Activated CD8-positive, alpha-beta T cell treated with anti-CD3 and anti-CD28 coated beads, Interleukin-2, amount 10 ng/mL, durations not matched to agents 7 days and 5 days (primary cell): ENCODE measurements at regions not wholly inside any gene's neighbourhood (a gene's known extent, or its start where the extent isn't known, plus 50 kb on each side); places are given as distances from the start of the nearest gene placed in this dataset.
"Not testable (repeated sequence)": the region's sequence is repeated elsewhere in the genome, so short reads cannot be mapped to it uniquely, and the experiment has no call there.

ENCODE experiments used
- ATAC-seq: fragments of 150-1000 bp; cut with Tn5 transposase; one replicate; pipeline ENCODE4 v1.10.0; 2021; ENCODE audit warnings: moderate library complexity
- CTCF ChIA-PET: fragments of 350-600 bp; sonication (Branson Sonifier 250); formaldehyde crosslinking; loops from one replicate; lab custom pipeline; 2021; ENCODE audit warnings: antibody characterized with exemption; lab: Charles Lee
- POLR2A ChIA-PET: fragments of 350-600 bp; sonication (Branson Sonifier 250); formaldehyde crosslinking; loops from one replicate; lab custom pipeline; 2021; ENCODE audit warnings: antibody characterized with exemption; lab: Charles Lee
- DNase-seq: peaks from one replicate; pipeline ENCODE4 v3.0.0-alpha.2; 2020
- H3K27ac Mint-ChIP-seq: one replicate; pipeline ENCODE4 v1.8.0; 2021; ENCODE audit warnings: mild to moderate bottlenecking, mixed read lengths
- H3K27me3 Mint-ChIP-seq: one replicate; pipeline ENCODE4 v1.8.0; 2021; ENCODE audit warnings: low read depth, mixed read lengths
- H3K36me3 Mint-ChIP-seq: one replicate; pipeline ENCODE4 v1.8.0; 2021; ENCODE audit warnings: low read depth, mixed read lengths
- H3K4me1 Mint-ChIP-seq: one replicate; pipeline ENCODE4 v1.8.0; 2021; ENCODE audit warnings: low read depth, mixed read lengths
- H3K4me3 Mint-ChIP-seq: one replicate; pipeline ENCODE4 v1.8.0; 2021; ENCODE audit warnings: mild to moderate bottlenecking, mixed read lengths
- H3K9me3 Mint-ChIP-seq: one replicate; pipeline ENCODE4 v1.8.0; 2022; ENCODE audit warnings: mixed read lengths; ENCODE audit not compliant: insufficient read depth

DNA sequence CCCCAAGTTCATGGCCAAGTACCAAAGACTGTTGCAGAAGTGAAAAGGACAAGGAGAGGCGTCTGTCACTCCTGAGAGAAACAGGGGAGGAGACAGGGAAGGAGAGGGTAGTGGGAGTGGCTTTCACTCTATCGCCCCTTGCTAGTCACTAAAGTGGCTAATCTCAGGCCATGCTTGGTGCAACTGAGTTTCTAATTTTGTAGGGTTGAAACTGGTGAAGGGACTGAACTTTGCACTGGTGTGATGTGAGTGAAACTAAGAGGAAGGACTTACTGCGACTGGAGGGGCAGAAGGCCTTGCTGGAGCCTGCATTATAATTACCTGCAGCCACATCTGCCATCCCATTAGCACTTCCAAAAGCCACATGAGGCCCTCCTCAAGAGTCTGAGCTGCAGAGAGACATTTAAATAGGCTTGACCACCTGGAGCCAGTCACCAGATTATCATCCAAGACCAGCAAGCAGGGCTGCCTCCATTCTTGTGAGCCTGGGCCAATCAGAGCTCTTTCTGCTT is 107.2 kb upstream of the EEPD1 start:
- Mint-ChIP-seq H3K4me3 (no peak overlapping the region), H3K9me3 (no peaks in the 10 kb centered on the region), H3K36me3 (no peaks in the 10 kb centered on the region), H3K27ac (no peak overlapping the region), H3K27me3 (no peaks in the 10 kb centered on the region), H3K4me1 (no peaks in the 10 kb centered on the region)
- POLR2A ChIA-PET = no interaction called here
- CTCF ChIA-PET = no interaction called here
- ATAC-seq (no peak), DNase-seq (no peak)

GRCh38 chr7:36047091-36047658 is 105.9 kb upstream of the EEPD1 start:
- Mint-ChIP-seq H3K4me1 (no peaks in the 10 kb centered on the region), H3K36me3 (no peaks in the 10 kb centered on the region), H3K27me3 (peaks cover 3% of the 10 kb centered on the region), H3K4me3 (no peak overlapping the region), H3K9me3 (no peaks in the 10 kb centered on the region), H3K27ac (no peak overlapping the region)
- POLR2A ChIA-PET = no interaction called here
- no peak for ATAC-seq
- DNase-seq = no peak
- CTCF ChIA-PET = no interaction called here

DNA sequence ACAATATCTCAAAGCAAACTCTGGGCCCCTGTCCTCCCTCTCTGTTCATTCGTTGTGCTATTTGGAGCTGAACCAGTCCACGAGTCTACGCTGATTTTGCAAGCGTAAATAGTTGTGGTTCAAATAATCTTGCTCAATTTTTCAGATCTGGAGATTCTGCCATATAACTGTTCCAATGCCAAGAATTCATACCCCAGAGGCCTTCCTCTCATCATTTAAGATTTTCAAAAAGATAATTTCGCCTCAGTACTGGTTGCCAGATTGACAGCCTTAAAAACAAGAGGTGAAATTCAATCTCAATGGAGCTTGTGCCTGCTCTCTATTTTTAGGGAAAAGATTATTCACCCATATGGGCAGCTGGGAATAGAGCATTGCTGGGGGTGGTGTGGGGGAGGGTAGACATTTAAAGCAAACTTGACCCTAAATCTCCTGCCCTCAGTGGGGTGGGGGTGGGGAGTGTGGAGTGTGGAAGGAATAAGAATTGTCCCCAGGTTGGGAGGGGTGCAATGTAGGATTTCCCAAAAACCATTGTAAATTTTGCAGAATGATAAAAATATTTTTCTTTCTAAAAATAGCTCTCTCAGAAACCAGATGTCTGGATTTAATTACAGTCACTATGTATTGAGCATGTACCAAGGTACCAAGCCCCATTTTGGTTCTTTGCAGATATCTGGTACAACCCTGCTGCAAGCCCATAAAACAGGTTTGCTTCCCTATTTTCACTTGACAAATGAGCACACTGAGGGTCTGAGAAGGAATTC is 104.7 kb upstream of the EEPD1 start:
- no peak for ATAC-seq
- no peak for DNase-seq
- ChIA-PET CTCF (no interaction called here), POLR2A (no interaction called here)
- H3K27me3 Mint-ChIP-seq = peaks cover 6% of the 10 kb centered on the region
- no peak overlapping the region for H3K4me3 Mint-ChIP-seq
- no peak overlapping the region for H3K27ac Mint-ChIP-seq
- H3K4me1 Mint-ChIP-seq = no peaks in the 10 kb centered on the region
- no peaks in the 10 kb centered on the region for H3K36me3 Mint-ChIP-seq
- no peaks in the 10 kb centered on the region for H3K9me3 Mint-ChIP-seq

DNA sequence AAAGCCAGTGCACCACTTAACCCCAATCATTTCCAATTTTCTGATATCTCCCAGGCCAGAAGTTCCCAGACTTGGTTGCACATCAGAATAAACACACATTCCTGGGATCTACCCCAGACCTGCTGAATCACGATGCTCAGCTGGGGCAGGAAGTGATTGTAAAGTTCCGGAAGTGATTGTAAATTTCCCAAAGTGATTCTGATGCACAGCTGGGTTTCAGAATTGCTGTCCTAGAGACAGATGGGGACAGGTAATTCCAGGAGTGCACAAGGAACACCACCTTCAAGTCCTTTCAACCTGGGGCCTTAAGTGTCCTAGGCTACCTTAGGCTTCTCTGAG is 104.2 kb upstream of the EEPD1 start:
- Mint-ChIP-seq H3K9me3 (no peaks in the 10 kb centered on the region), H3K27ac (no peak overlapping the region), H3K4me1 (no peaks in the 10 kb centered on the region), H3K36me3 (no peaks in the 10 kb centered on the region), H3K27me3 (peaks cover 6% of the 10 kb centered on the region), H3K4me3 (no peak overlapping the region)
- ChIA-PET POLR2A (no interaction called here), CTCF (no interaction called here)
- DNase-seq (no peak), ATAC-seq (no peak)

- H3K4me1 Mint-ChIP-seq = no peaks in the 10 kb centered on the region
- H3K9me3 Mint-ChIP-seq = no peaks in the 10 kb centered on the region
- H3K27ac Mint-ChIP-seq = no peak overlapping the region
- DNase-seq (no peak), ATAC-seq (no peak)
- ChIA-PET POLR2A (no interaction called here), CTCF (no interaction called here)
- no peak overlapping the region for H3K4me3 Mint-ChIP-seq
- peaks cover 9% of the 10 kb centered on the region for H3K27me3 Mint-ChIP-seq
- H3K36me3 Mint-ChIP-seq = no peaks in the 10 kb centered on the region
Observed at GRCh38 chr7:36051501-36051900, 101.6 kb upstream of the EEPD1 start.

DNA sequence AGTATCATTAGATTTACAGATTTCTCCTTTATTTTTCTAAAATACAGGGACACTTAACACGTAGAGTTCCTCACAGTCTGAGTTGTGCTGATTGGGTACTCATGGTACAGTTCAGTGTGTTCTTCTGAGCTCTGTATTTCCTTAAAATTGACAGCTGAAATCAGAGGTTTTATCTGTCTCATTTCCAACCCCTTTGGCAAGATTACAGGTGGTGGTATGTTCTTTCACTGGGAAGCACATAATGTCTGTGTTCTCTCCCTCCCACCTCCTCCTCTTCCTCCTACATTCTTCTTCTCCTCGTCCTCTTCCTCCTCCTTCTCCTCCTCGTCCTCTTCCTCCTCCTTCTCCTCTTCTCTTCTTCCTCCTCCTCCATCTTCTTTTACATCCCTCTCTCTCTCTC is 99.5 kb upstream of the EEPD1 start:
- Mint-ChIP-seq H3K4me3 (no peak overlapping the region), H3K36me3 (no peaks in the 10 kb centered on the region), H3K4me1 (no peaks in the 10 kb centered on the region), H3K9me3 (no peaks in the 10 kb centered on the region), H3K27ac (no peak overlapping the region), H3K27me3 (peaks cover 9% of the 10 kb centered on the region)
- POLR2A ChIA-PET = no interaction called here
- ATAC-seq = no peak
- CTCF ChIA-PET = no interaction called here
- DNase-seq = no peak

DNA sequence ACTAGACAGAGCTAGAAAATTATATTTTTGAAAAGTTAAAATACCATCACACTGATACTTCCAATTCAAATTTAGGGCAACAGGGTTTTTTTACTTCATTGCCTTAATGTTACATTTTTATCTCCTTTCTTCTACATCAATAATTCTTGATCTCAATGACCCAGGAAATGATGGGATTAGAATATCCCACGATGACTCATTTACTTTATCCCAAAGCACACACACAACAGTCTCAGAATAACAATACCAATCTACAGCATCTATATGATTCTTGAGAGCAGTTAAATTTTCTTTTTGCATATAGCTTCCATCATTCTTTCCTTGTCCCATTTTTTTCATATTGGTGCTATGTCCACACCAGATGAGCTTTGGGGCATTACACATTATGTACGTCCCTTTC is 98.4 kb upstream of the EEPD1 start:
- no peak overlapping the region for H3K27ac Mint-ChIP-seq
- ATAC-seq = no peak
- no peak for DNase-seq
- no peak overlapping the region for H3K4me3 Mint-ChIP-seq
- H3K9me3 Mint-ChIP-seq = no peaks in the 10 kb centered on the region
- ChIA-PET CTCF (no interaction called here), POLR2A (no interaction called here)
- H3K27me3 Mint-ChIP-seq = peaks cover 9% of the 10 kb centered on the region
- H3K4me1 Mint-ChIP-seq = no peaks in the 10 kb centered on the region
- H3K36me3 Mint-ChIP-seq = no peaks in the 10 kb centered on the region

GRCh38 chr7:36055207-36055606 is 97.8 kb upstream of the EEPD1 start:
- ChIA-PET POLR2A (no interaction called here), CTCF (interaction anchor here (1.3 kb wide), 1 partner anchor 264 kb away, joined by 3 read pairs; no protein-coding TSS in a partner anchor)
- no peaks in the 10 kb centered on the region for H3K36me3 Mint-ChIP-seq
- ATAC-seq = no peak
- no peaks in the 10 kb centered on the region for H3K4me1 Mint-ChIP-seq
- DNase-seq = no peak
- no peak overlapping the region for H3K27ac Mint-ChIP-seq
- peaks cover 9% of the 10 kb centered on the region for H3K27me3 Mint-ChIP-seq
- no peak overlapping the region for H3K4me3 Mint-ChIP-seq
- H3K9me3 Mint-ChIP-seq = no peaks in the 10 kb centered on the region

DNA sequence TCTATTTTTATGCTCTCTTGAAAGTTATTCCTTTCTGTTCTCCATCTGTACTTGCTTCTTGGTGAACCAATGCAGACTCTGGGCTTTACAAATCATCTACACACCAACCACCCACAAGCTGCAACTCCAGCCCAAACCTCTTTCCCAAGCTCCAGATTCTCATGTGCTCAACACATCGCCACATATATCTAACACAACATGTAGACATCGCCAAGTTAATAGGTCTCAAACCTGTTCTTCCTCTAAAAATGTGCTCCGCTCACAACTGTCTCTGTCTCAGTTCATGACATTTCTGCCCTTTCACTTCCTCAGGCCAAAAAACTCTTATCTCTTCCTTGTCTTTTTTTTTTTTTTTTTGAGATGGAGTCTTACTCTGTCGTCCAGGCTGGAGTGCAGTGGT is 95.7 kb upstream of the EEPD1 start:
- Mint-ChIP-seq H3K4me3 (no peak overlapping the region), H3K36me3 (no peaks in the 10 kb centered on the region), H3K27ac (no peak overlapping the region), H3K4me1 (no peaks in the 10 kb centered on the region), H3K9me3 (no peaks in the 10 kb centered on the region), H3K27me3 (peaks cover 6% of the 10 kb centered on the region)
- ATAC-seq = no peak
- ChIA-PET POLR2A (no interaction called here), CTCF (no interaction called here)
- no peak for DNase-seq

- CTCF ChIA-PET = no interaction called here
- H3K4me1 Mint-ChIP-seq = no peaks in the 10 kb centered on the region
Observed at GRCh38 chr7:36058020-36058592, 94.9 kb upstream of the EEPD1 start.

GRCh38 chr7:36060388-36060787 is 92.7 kb upstream of the EEPD1 start:
- CTCF ChIA-PET, DNase-seq, POLR2A ChIA-PET, H3K27ac Mint-ChIP-seq, H3K27me3 Mint-ChIP-seq, ATAC-seq, H3K36me3 Mint-ChIP-seq, H3K4me3 Mint-ChIP-seq, H3K4me1 Mint-ChIP-seq, H3K9me3 Mint-ChIP-seq: not testable (repeated sequence)

More at GRCh38 chr7:36058020-36058592, 94.9 kb upstream of the EEPD1 start:
- H3K36me3 Mint-ChIP-seq = no peaks in the 10 kb centered on the region
- no peak overlapping the region for H3K4me3 Mint-ChIP-seq
- POLR2A ChIA-PET = no interaction called here
- H3K27ac Mint-ChIP-seq = no peak overlapping the region
- no peak for DNase-seq
- H3K27me3 Mint-ChIP-seq = peaks cover 5% of the 10 kb centered on the region
- no peak for ATAC-seq
- no peaks in the 10 kb centered on the region for H3K9me3 Mint-ChIP-seq

GRCh38 chr7:36062154-36062815 is 90.8 kb upstream of the EEPD1 start:
- Mint-ChIP-seq H3K4me3 (no peak overlapping the region), H3K27ac (no peak overlapping the region), H3K36me3 (no peaks in the 10 kb centered on the region), H3K9me3 (no peaks in the 10 kb centered on the region), H3K27me3 (no peaks in the 10 kb centered on the region), H3K4me1 (no peaks in the 10 kb centered on the region)
- no peak for ATAC-seq
- DNase-seq = no peak
- ChIA-PET POLR2A (no interaction called here), CTCF (no interaction called here)
